ENCODE measurements at regions not wholly inside any gene's neighbourhood (a gene's known extent, or its start where the extent isn't known, plus 50 kb on each side); places are given as distances from the start of the nearest gene placed in this dataset.

DNA sequence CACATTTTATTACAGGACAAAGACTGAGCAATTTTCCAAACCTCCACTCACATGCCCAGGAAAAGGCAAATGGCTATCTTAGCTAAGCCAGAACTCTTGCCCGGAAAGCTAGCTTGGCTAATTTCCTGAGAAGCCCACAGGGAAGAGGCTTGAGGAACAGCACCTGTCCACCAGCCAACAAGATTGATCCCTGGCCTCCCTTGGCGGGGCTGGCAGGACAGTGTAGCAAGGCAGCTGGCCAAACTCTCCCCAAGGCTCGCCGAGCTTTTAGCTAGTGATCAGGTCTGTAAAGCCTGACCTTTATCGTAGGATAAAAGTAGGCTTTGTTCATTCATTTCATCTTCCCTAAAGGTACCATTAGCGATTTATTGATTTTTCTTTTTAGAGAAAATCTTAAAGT lies 101.4 kb downstream of the UQCRFS1 start:
- H3K27ac ChIP-seq (ENCODE audit: low read depth, low read length, poor library complexity, severe bottlenecking), result no peak overlapping the region
- H3K9me3 ChIP-seq (ENCODE audit: low read depth, low read length, poor library complexity, severe bottlenecking), result peaks cover 28% of the 10 kb centered on the region
- intact Hi-C loops (cut with micrococcal nuclease; ENCODE audit: unreplicated experiment), result no loop called here
- no peaks in the 10 kb centered on the region for H3K36me3 ChIP-seq (ENCODE audit: insufficient read depth, low read length, poor library complexity, severe bottlenecking)
- CTCF ChIA-PET, result no interaction called here
- no peaks in the 10 kb centered on the region for H3K27me3 ChIP-seq (replicated peaks; ENCODE audit: insufficient read depth, low read depth, low read length, poor library complexity)
- POLR2A ChIA-PET (ENCODE audit: low non-redundant PET), result no interaction called here
- TF ChIP-seq, protein P1, sequence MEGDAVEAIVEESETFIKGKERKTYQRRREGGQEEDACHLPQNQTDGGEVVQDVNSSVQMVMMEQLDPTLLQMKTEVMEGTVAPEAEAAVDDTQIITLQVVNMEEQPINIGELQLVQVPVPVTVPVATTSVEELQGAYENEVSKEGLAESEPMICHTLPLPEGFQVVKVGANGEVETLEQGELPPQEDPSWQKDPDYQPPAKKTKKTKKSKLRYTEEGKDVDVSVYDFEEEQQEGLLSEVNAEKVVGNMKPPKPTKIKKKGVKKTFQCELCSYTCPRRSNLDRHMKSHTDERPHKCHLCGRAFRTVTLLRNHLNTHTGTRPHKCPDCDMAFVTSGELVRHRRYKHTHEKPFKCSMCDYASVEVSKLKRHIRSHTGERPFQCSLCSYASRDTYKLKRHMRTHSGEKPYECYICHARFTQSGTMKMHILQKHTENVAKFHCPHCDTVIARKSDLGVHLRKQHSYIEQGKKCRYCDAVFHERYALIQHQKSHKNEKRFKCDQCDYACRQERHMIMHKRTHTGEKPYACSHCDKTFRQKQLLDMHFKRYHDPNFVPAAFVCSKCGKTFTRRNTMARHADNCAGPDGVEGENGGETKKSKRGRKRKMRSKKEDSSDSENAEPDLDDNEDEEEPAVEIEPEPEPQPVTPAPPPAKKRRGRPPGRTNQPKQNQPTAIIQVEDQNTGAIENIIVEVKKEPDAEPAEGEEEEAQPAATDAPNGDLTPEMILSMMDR (conservative IDR thresholded peaks at IDR 0.05; ENCODE audit: low read depth, low read length), result no peak
- no peak for TF ChIP-seq EZH2 (IDR thresholded peaks at IDR 0.05; ENCODE audit: borderline replicate concordance, low read depth, low read length, poor library complexity, severe bottlenecking)
- no TSS peak for BruUV-seq (replicated peaks)
- no peak for DNase-seq (ENCODE audit: low spot score)
- no peaks in the 10 kb centered on the region for H3K4me1 ChIP-seq (ENCODE audit: insufficient read depth, low read length, poor library complexity, severe bottlenecking)
- H3K4me3 ChIP-seq (ENCODE audit: low read depth, low read length, poor library complexity, severe bottlenecking), result no peak overlapping the region

DNA sequence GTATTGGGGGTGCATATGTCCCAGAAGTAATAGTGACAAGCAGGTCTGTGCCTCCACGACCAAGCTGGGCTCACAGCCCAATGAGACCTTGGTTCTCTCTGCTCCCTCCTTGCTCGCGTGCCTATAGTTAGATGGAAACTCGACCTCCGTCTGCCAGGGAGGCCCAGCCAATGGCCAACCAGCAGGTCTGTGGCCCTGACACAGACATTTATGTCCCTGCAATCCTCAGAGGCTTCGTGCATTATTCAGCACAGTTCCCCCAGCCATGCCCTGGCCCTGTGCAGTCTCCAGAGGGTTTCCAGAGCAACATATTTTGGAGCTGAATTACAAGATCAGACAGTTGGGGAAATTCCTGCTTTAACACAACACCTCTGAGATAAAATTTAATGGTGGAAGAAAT lies 105.1 kb downstream of the UQCRFS1 start:
- Histone ChIP-seq H3K27me3 (replicated peaks; ENCODE audit: insufficient read depth, low read depth, low read length, poor library complexity) (no peaks in the 10 kb centered on the region), H3K4me3 (ENCODE audit: low read depth, low read length, poor library complexity, severe bottlenecking) (no peak overlapping the region), H3K4me1 (ENCODE audit: insufficient read depth, low read length, poor library complexity, severe bottlenecking) (no peaks in the 10 kb centered on the region), H3K27ac (ENCODE audit: low read depth, low read length, poor library complexity, severe bottlenecking) (no peak overlapping the region), H3K9me3 (ENCODE audit: low read depth, low read length, poor library complexity, severe bottlenecking) (peaks cover 40% of the 10 kb centered on the region), H3K36me3 (ENCODE audit: insufficient read depth, low read length, poor library complexity, severe bottlenecking) (no peaks in the 10 kb centered on the region)
- POLR2A ChIA-PET (ENCODE audit: low non-redundant PET), result no interaction called here
- intact Hi-C loops (cut with micrococcal nuclease; ENCODE audit: unreplicated experiment), result no loop called here
- no TSS peak for BruUV-seq (replicated peaks)
- TF ChIP-seq, protein P1 (conservative IDR thresholded peaks at IDR 0.05; ENCODE audit: low read depth, low read length), result no peak
- TF ChIP-seq EZH2 (IDR thresholded peaks at IDR 0.05; ENCODE audit: borderline replicate concordance, low read depth, low read length, poor library complexity, severe bottlenecking), result no peak
- CTCF ChIA-PET, result no interaction called here
- DNase-seq (ENCODE audit: low spot score), result no peak

GRCh38 chr19:29106346-29106885 lies 106.5 kb downstream of the UQCRFS1 start:
- CTCF ChIA-PET, result no interaction called here
- BruUV-seq (replicated peaks), result no TSS peak
- no peaks in the 10 kb centered on the region for H3K4me1 ChIP-seq (ENCODE audit: insufficient read depth, low read length, poor library complexity, severe bottlenecking)

More at GRCh38 chr19:29106346-29106885, 106.5 kb downstream of the UQCRFS1 start:
- POLR2A ChIA-PET (ENCODE audit: low non-redundant PET), result no interaction called here
- no peak for DNase-seq (ENCODE audit: low spot score)
- intact Hi-C loops (cut with micrococcal nuclease; ENCODE audit: unreplicated experiment), result no loop called here
- Histone ChIP-seq H3K36me3 (ENCODE audit: insufficient read depth, low read length, poor library complexity, severe bottlenecking) (no peaks in the 10 kb centered on the region), H3K27me3 (replicated peaks; ENCODE audit: insufficient read depth, low read depth, low read length, poor library complexity) (no peaks in the 10 kb centered on the region), H3K9me3 (ENCODE audit: low read depth, low read length, poor library complexity, severe bottlenecking) (peaks cover 42% of the 10 kb centered on the region), H3K4me3 (ENCODE audit: low read depth, low read length, poor library complexity, severe bottlenecking) (no peak overlapping the region), H3K27ac (ENCODE audit: low read depth, low read length, poor library complexity, severe bottlenecking) (no peak overlapping the region)
- TF ChIP-seq, protein P1 (conservative IDR thresholded peaks at IDR 0.05; ENCODE audit: low read depth, low read length), result no peak
- TF ChIP-seq EZH2 (IDR thresholded peaks at IDR 0.05; ENCODE audit: borderline replicate concordance, low read depth, low read length, poor library complexity, severe bottlenecking), result no peak
